ENCODE measurements at regions not wholly inside any gene's neighbourhood (a gene's known extent, or its start where the extent isn't known, plus 50 kb on each side); places are given as distances from the start of the nearest gene placed in this dataset.

DNA sequence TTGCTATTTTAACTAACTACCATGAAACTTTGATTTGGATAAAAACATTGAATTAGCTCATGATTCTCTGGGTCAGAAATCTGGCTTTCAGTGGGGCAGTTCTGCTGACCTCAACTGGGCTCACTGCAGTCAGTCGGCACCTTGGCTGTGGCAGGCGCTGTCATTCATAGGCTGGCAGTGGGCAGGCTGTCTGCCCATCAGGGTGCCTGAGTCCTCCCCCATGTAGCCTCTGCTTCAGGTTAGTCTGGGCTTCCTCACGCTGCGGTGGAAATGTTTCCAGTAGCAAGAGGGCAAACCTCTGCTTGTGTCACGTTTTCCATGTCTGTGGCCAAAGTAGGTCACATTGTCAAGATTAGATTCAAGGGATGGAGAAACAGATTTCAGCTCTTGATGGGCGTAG, 251.0 kb upstream of the TCF21 start:
- Mint-ChIP-seq H3K4me3 (no peak overlapping the region), H3K27ac (no peak overlapping the region), H3K9me3 (no peaks in the 10 kb centered on the region), H3K27me3 (no peaks in the 10 kb centered on the region), H3K36me3 (no peaks in the 10 kb centered on the region), H3K4me1 (no peaks in the 10 kb centered on the region)
- no peak for DNase-seq
- POLR2A ChIA-PET, result no interaction called here
- no peak for ATAC-seq (ENCODE audit: low read depth)

DNA sequence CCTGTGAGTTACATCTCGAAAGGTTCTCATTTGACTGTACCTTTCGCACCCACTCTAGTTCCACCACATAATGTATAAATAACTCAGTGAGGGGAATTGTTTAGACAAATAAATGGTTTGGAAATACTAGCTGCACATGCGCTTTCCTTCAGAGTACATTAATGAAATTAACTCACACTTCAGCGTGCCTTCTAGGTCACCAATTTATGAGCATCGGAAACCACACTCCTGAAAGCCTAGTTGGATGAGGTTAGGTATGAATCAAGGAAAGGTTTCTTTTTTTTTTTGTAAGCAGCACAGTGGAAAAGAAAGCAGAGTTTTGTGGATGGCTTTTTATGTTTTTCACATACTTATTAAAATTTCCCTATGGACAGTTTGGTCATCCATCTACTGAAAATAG, 247.8 kb upstream of the TCF21 start:
- no peak for DNase-seq
- Mint-ChIP-seq H3K27ac (no peak overlapping the region), H3K4me1 (no peaks in the 10 kb centered on the region), H3K27me3 (no peaks in the 10 kb centered on the region), H3K36me3 (no peaks in the 10 kb centered on the region), H3K4me3 (no peak overlapping the region), H3K9me3 (no peaks in the 10 kb centered on the region)
- POLR2A ChIA-PET, result no interaction called here
- no peak for ATAC-seq (ENCODE audit: low read depth)

DNA sequence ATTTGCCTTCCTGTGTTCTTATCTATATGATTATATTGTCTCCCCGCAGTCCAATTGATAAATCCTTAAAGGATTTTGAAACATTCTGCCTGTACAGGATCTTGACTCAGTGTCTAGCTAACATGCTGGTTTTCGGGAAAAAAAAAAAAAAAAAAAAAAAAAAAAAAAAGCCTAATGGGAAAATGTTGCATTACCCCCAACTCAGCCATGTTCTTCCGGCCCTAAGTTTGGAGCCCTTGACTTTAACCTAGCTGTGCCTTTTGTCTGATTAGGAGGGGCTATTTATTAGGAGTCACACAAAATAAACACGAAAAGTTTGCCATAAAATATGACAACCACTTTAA, 244.4 kb upstream of the TCF21 start:
- POLR2A ChIA-PET, result no interaction called here
- no peak for ATAC-seq (ENCODE audit: low read depth)
- Mint-ChIP-seq H3K4me1 (no peaks in the 10 kb centered on the region), H3K36me3 (no peaks in the 10 kb centered on the region), H3K4me3 (no peak overlapping the region), H3K27me3 (no peaks in the 10 kb centered on the region), H3K27ac (no peak overlapping the region), H3K9me3 (no peaks in the 10 kb centered on the region)
- DNase-seq, result no peak

DNA sequence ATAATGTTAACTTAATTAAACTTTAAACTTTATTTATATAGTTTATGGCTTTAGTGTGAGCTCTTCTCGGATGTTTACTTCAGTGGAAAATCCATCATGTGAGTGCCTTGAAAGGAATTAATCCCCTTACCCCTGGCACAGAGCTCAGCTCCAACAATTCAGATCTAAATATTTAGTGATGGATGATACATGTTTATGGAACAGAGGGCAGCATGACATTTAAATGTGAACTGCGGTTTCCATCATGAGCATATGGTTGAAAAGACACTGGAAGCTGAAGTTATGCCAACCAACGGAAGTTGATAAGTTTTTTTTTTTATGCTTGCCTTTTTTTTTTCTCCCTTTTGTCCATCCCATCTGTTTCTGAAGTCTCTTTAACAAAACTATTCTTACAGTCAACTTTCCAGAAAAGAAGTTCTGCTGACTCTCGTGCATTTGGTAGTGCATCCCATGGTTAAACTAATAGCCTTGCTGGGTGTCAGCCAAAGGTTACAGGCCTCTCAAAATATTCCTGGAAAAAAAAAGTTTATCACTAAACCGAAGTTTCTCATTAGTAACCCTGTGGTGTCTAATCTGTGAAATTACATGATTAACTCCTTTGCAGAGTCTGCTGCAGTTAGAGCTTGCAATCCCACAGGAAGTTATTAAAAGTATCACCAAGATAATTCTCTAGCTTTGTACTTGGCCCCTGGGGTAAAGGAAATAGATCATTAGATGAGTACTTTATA, 243.9 kb upstream of the TCF21 start:
- ATAC-seq (ENCODE audit: low read depth), result no peak
- H3K27me3 Mint-ChIP-seq, result no peaks in the 10 kb centered on the region
- H3K36me3 Mint-ChIP-seq, result no peaks in the 10 kb centered on the region
- H3K4me1 Mint-ChIP-seq, result no peaks in the 10 kb centered on the region
- no peaks in the 10 kb centered on the region for H3K9me3 Mint-ChIP-seq
- H3K27ac Mint-ChIP-seq, result no peak overlapping the region
- no peak overlapping the region for H3K4me3 Mint-ChIP-seq
- POLR2A ChIA-PET, result no interaction called here
- DNase-seq, result no peak

DNA sequence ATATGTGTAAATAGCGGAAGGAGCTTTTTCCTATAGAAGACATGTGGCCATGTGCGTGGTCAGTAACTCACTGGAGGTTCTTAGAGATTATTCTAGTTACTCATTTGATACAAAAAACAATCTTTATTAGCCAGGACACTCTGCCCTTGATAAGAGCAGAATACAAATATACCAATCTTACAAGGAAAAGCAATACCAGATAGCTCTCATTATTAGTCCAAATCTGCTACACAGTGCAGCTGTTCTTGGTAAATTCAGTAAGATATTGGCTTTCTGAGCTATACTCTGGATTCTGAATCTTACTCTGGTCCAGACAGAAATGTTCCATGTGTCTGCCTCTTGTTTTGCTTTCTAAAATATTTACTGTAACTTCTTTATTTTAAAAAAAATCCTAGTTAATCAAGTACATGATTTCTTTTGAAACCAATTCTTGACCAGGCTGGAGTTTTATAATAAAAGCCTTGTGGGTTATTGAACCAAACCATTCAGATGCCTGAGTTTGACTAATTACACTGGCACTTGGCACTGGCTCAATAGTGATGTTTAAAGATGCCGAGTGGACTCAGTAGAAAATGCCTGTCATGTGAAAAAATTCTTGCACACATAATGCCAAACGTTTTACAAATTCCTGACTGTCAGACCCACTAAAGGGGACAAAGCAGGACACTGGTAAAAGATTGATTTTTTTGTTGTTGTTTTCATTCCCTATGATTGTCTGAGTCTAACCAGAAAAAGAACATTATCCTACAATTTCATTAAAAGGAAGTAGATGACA, 242.8 kb upstream of the TCF21 start:
- Mint-ChIP-seq H3K36me3 (no peaks in the 10 kb centered on the region), H3K27ac (no peak overlapping the region), H3K9me3 (no peaks in the 10 kb centered on the region), H3K27me3 (no peaks in the 10 kb centered on the region), H3K4me3 (no peak overlapping the region), H3K4me1 (no peaks in the 10 kb centered on the region)
- DNase-seq, result no peak
- ATAC-seq (ENCODE audit: low read depth), result no peak
- POLR2A ChIA-PET, result no interaction called here

DNA sequence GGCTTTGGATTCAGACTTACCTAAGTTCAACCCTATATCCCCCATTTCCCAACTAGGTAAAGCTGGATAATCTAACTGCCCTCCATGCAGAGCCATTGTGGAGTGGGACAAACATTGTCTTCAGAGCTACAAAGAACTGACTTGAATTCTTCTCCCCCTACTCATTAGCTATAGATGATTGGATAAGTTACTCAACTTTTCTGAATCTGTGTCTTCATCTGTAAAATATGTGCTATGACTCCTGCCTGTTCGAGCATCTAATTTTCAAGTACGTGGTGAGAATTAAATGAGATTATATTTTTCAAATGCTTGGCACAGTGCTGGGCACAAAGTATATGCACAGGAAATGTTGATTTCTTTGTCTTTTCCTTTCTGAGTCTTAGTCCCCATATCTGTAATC, 240.3 kb upstream of the TCF21 start:
- POLR2A ChIA-PET, result no interaction called here
- Mint-ChIP-seq H3K36me3 (no peaks in the 10 kb centered on the region), H3K27ac (no peak overlapping the region), H3K4me3 (no peak overlapping the region), H3K27me3 (no peaks in the 10 kb centered on the region), H3K4me1 (no peaks in the 10 kb centered on the region), H3K9me3 (no peaks in the 10 kb centered on the region)
- DNase-seq, result no peak
- no peak for ATAC-seq (ENCODE audit: low read depth)

DNA sequence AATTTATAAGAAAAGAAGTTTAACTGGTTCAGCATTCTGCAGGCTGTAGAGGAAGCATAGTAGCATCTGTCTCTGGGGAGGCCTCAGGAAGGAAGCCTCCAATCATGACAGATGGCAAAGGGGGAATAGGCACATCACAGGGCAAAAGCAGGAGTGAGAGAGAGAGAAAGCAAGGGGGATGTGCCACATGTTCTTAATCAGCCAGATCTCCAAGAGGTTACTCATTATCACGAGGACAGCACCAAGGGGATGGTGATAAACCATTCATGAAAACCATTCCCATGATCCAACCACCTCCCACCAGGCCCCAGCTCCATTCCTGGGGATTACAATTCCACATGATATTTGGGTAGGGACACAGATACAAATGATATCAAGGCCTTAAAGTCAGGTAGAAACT, 217.5 kb upstream of the TCF21 start:
- POLR2A ChIA-PET, result no interaction called here
- Mint-ChIP-seq H3K4me3 (no peak overlapping the region), H3K4me1 (no peaks in the 10 kb centered on the region), H3K36me3 (no peaks in the 10 kb centered on the region), H3K27ac (no peak overlapping the region), H3K27me3 (no peaks in the 10 kb centered on the region), H3K9me3 (no peaks in the 10 kb centered on the region)
- no peak for DNase-seq
- no peak for ATAC-seq (ENCODE audit: low read depth)

DNA sequence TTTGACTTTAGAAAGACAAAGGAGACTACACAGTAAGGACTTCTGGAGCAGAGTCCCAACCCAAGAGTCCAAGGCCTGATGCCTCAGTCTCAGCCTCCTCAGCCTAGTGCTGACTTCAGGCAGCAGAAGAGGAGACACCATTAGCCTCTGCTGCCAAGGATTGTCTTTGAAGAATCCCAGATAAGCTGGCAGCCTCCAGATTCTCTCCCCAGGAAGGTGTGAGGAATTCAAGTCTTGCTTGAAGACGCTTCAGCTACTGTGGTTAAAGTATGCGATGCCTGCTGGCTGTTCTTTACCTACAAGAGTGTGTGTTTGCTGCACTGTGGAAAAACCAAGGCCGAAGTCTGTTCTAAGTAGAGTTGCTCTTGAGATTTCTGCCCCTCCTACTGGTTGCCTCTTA, 215.9 kb upstream of the TCF21 start:
- Mint-ChIP-seq H3K36me3 (no peaks in the 10 kb centered on the region), H3K4me3 (no peak overlapping the region), H3K27ac (no peak overlapping the region), H3K4me1 (no peaks in the 10 kb centered on the region), H3K9me3 (no peaks in the 10 kb centered on the region), H3K27me3 (no peaks in the 10 kb centered on the region)
- DNase-seq, result no peak
- POLR2A ChIA-PET, result no interaction called here
- no peak for ATAC-seq (ENCODE audit: low read depth)

DNA sequence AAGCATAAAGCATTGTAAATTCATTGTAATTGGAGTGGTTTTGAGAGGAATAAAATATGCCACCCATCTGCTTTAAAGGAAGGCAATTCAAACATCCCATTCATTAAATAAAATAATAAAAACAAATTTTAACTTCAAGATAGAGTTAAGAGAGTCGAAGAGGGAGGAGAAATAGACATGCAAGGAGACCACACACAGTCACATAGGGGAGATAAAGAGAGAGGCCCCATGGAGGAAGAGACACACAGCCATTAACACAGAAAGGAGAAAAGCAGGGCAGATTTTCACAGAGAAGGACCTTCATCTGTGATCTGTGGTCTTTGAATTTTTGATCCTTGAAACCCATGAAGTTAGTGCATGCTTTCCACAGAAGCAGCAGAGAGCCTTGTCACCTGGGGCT, 214.3 kb upstream of the TCF21 start:
- no peaks in the 10 kb centered on the region for H3K9me3 Mint-ChIP-seq
- POLR2A ChIA-PET, result no interaction called here
- no peaks in the 10 kb centered on the region for H3K4me1 Mint-ChIP-seq
- H3K4me3 Mint-ChIP-seq, result no peak overlapping the region
- no peak for DNase-seq
- H3K27me3 Mint-ChIP-seq, result no peaks in the 10 kb centered on the region
- no peak overlapping the region for H3K27ac Mint-ChIP-seq
- H3K36me3 Mint-ChIP-seq, result no peaks in the 10 kb centered on the region
- ATAC-seq (ENCODE audit: low read depth), result no peak

DNA sequence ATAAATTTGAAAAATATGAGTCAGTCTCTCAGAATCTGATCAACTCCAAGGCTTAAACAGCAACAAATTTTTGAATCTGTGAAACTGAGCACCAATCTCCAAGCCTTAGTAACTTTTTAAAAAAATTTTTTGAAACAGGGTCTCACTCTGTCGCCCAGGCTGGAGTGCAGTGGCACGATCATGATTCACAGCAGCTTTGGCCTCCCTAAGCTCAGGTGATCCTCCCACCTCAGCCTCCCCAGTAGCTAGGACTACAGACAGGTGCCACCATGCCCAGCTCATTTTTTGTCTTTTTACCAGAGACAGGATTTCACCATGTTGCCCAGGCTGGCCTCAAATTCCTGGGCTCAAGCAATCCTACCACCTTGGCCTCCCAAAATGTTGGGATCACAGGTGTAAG, 207.9 kb upstream of the TCF21 start:
- Mint-ChIP-seq H3K9me3 (no peaks in the 10 kb centered on the region), H3K27me3 (peaks cover 7% of the 10 kb centered on the region), H3K4me3 (no peak overlapping the region), H3K36me3 (no peaks in the 10 kb centered on the region), H3K27ac (no peak overlapping the region), H3K4me1 (no peaks in the 10 kb centered on the region)
- DNase-seq (no peak), ATAC-seq (ENCODE audit: low read depth) (no peak)
- POLR2A ChIA-PET, result no interaction called here

DNA sequence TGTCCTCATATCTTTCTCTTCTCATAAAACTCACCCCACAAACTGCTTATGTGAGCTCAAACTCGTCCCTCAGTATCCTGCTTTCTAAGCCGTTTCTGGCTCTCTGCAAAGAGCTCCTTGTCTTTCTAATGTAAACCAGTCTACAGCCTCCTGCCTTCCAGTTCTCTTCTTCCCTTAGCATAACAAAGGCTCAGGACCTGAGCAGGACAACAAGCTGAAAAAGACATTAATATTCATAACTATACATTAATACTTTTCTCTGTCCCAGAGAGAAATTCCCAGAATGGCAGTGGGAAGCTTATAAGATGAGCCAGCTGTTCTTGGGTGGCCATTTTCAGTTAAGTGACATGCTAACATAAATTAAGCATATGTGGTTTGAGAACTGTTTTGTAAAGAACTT, 207.0 kb upstream of the TCF21 start:
- Mint-ChIP-seq H3K27ac (no peak overlapping the region), H3K9me3 (no peaks in the 10 kb centered on the region), H3K36me3 (no peaks in the 10 kb centered on the region), H3K4me3 (no peak overlapping the region), H3K4me1 (no peaks in the 10 kb centered on the region), H3K27me3 (peaks cover 7% of the 10 kb centered on the region)
- ATAC-seq (ENCODE audit: low read depth) (no peak), DNase-seq (no peak)
- POLR2A ChIA-PET, result no interaction called here

DNA sequence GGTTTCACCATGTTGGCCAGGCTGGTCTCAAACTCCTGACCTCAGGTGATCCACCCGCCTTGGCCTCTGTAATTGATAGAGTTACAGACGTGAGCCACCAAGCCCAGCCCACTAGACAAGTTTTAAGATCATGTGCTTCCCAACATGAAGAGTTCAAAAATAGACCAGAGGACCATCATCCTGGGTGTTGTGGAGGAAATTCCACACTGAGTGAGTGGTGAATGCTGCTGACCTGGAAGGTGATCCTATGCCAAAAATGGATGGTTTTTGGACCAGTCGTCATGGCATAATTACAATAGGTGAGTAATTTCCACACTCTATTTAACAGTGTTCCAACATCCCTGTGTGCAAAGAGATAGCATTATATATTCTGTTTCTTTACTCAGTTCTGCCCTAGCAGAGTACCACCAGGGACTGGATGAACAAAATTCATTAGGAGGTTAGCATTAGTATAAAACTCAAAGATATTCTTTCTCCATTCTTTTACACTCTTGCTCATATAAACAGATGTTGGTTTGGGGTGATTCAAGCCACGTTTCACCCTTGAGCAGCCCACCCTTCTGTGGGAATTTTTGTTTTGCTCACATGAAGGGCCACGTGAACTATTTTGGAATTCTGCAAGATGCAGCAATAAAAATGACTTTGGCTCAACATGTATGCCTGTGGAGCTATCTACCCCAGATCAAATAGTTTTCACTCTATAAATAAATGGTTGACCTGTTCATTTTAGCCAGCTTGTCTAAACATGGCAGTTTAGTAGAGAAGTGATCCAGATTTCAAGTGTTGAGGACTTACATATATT, 206.2 kb upstream of the TCF21 start:
- Mint-ChIP-seq H3K9me3 (no peaks in the 10 kb centered on the region), H3K4me1 (no peaks in the 10 kb centered on the region), H3K36me3 (no peaks in the 10 kb centered on the region), H3K27me3 (peaks cover 7% of the 10 kb centered on the region), H3K27ac (no peak overlapping the region), H3K4me3 (no peak overlapping the region)
- ATAC-seq (ENCODE audit: low read depth) (no peak), DNase-seq (no peak)
- POLR2A ChIA-PET, result no interaction called here

DNA sequence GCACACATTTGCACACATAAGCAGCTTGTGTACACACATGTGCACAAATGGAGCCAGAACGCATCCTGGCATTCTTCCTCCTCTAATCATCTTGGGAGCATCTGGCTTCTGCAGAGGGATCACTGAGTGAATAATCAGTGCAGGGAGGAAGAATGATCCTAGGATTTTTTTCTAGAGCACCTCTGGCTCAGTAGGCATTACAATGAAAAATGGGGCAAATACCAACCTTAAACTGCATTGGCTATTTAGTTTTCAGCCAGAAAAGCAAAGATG, 205.7 kb upstream of the TCF21 start:
- no peak overlapping the region for H3K27ac Mint-ChIP-seq
- peaks cover 7% of the 10 kb centered on the region for H3K27me3 Mint-ChIP-seq
- H3K36me3 Mint-ChIP-seq, result no peaks in the 10 kb centered on the region
- ATAC-seq (ENCODE audit: low read depth) (no peak), DNase-seq (no peak)
- no peaks in the 10 kb centered on the region for H3K9me3 Mint-ChIP-seq
- H3K4me1 Mint-ChIP-seq, result no peaks in the 10 kb centered on the region
- POLR2A ChIA-PET, result no interaction called here
- H3K4me3 Mint-ChIP-seq, result no peak overlapping the region

DNA sequence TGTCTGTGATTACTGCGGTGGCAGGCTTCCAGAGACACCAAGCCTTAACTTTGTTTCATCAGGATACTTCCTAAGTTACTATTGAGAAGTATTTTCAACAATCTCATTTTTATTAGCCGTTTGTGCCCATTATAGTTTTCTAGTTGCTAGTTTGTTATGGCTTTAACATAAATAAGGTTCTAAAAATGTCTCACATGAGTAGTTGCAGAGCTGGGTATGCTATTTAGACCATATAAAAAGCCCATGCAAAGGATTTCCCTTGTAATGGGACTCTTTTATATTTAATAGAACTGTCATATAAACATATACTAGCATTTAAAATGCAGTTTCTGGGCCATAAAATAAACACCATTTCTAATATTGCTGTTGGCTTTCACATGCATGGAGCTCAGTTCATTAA, 205.3 kb upstream of the TCF21 start:
- Mint-ChIP-seq H3K36me3 (no peaks in the 10 kb centered on the region), H3K27me3 (peaks cover 7% of the 10 kb centered on the region), H3K9me3 (no peaks in the 10 kb centered on the region), H3K4me3 (no peak overlapping the region), H3K4me1 (no peaks in the 10 kb centered on the region), H3K27ac (no peak overlapping the region)
- POLR2A ChIA-PET, result no interaction called here
- ATAC-seq (ENCODE audit: low read depth), result no peak
- no peak for DNase-seq
